ENCODE measurements at regions not wholly inside any gene's neighbourhood (a gene's known extent, or its start where the extent isn't known, plus 50 kb on each side); places are given as distances from the start of the nearest gene placed in this dataset.

GRCh38 chr10:118838364-118838763 is 83.6 kb upstream of the CACUL1 start:
- no peak for DNase-seq

- DNase-seq = no peak
Observed at GRCh38 chr10:118839348-118839747, 84.6 kb upstream of the CACUL1 start.

GRCh38 chr10:118840071-118840775 is 85.5 kb upstream of the CACUL1 start:
- no peak for DNase-seq

- DNase-seq = no peak
Observed at GRCh38 chr10:118840776-118841468, 86.2 kb upstream of the CACUL1 start.

- DNase-seq = no peak
Observed at GRCh38 chr10:118841881-118842605, 87.3 kb upstream of the CACUL1 start.

GRCh38 chr10:118842843-118843624 is 88.3 kb upstream of the CACUL1 start:
- DNase-seq = no peak

- DNase-seq = no peak
Observed at GRCh38 chr10:118843647-118844265, 89.0 kb upstream of the CACUL1 start.

- no peak for DNase-seq
Observed at GRCh38 chr10:118844731-118845521, 90.2 kb upstream of the CACUL1 start.

- no peak for DNase-seq
Observed at GRCh38 chr10:118845776-118846175, 91.0 kb upstream of the CACUL1 start.

- peak in 1 of 2 experiments; percentile 40 for DNase-seq
Observed at GRCh38 chr10:118850418-118851061, 95.8 kb upstream of the CACUL1 start.

GRCh38 chr10:118851062-118852035 is 96.6 kb upstream of the CACUL1 start:
- DNase-seq = no peak

- DNase-seq = no peak
Observed at GRCh38 chr10:118853916-118854315, 99.1 kb upstream of the CACUL1 start.

- no peak for DNase-seq
Observed at GRCh38 chr10:118856106-118856505, 101.3 kb upstream of the CACUL1 start.

- no peak for DNase-seq
Observed at GRCh38 chr10:118865998-118866693, 111.4 kb upstream of the CACUL1 start.

GRCh38 chr10:118867768-118868167 is 113.0 kb upstream of the CACUL1 start:
- DNase-seq = no peak

- no peak for DNase-seq
Observed at GRCh38 chr10:118868589-118868988, 113.8 kb upstream of the CACUL1 start.

GRCh38 chr10:118870467-118871243 is 115.9 kb upstream of the CACUL1 start:
- DNase-seq = peak in 1 of 2 experiments; percentile 66

GRCh38 chr10:118871244-118871865 is 116.6 kb upstream of the CACUL1 start:
- no peak for DNase-seq
